ENCODE measurements at regions not wholly inside any gene's neighbourhood (a gene's known extent, or its start where the extent isn't known, plus 50 kb on each side); places are given as distances from the start of the nearest gene placed in this dataset.

DNA sequence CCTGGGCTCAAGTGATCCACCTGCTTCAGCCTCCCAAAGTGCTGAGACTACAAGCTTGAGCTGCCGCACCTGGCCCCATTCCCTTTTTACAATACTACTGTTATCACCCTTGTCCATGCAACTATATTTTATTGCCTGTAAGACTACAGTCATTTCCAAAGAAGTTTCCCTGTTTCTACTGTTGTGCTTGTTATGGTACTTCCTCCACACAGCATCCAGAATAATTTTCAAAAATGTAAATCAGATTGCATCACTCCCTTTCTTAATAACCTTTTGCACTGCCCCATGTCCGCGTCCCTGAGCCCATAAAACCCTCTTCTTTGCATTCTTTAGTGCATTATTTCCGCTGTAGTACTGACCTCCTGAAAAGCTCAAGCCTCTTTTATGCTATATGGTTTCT is 128.9 kb upstream of the AKIRIN2 start:
- no peak for TF ChIP-seq EZH2 (IDR thresholded peaks at IDR 0.05; ENCODE audit: low read length, missing control alignments)
- TF ChIP-seq, protein P1, sequence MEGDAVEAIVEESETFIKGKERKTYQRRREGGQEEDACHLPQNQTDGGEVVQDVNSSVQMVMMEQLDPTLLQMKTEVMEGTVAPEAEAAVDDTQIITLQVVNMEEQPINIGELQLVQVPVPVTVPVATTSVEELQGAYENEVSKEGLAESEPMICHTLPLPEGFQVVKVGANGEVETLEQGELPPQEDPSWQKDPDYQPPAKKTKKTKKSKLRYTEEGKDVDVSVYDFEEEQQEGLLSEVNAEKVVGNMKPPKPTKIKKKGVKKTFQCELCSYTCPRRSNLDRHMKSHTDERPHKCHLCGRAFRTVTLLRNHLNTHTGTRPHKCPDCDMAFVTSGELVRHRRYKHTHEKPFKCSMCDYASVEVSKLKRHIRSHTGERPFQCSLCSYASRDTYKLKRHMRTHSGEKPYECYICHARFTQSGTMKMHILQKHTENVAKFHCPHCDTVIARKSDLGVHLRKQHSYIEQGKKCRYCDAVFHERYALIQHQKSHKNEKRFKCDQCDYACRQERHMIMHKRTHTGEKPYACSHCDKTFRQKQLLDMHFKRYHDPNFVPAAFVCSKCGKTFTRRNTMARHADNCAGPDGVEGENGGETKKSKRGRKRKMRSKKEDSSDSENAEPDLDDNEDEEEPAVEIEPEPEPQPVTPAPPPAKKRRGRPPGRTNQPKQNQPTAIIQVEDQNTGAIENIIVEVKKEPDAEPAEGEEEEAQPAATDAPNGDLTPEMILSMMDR (conservative IDR thresholded peaks at IDR 0.05 in 1 of 2, IDR thresholded peaks at IDR 0.05 in 1 of 2; ENCODE audit: low read depth in 1 of 2, low read length in 2 of 2): no peak
